CD14-positive monocyte (primary cell): ENCODE measurements at regions not wholly inside any gene's neighbourhood (a gene's known extent, or its start where the extent isn't known, plus 50 kb on each side); places are given as distances from the start of the nearest gene placed in this dataset.
"Not testable (repeated sequence)": the region's sequence is repeated elsewhere in the genome, so short reads cannot be mapped to it uniquely, and the experiment has no call there.

Source experiments
- DNase-seq, 3 donors: peaks; one replicate each; pipeline ENCODE4 v3.0.0-alpha.2; 2011 to 2022
- H2AFZ ChIP-seq: 2 replicates; pipeline ENCODE4 v1.6.0; 2012; ENCODE audit warnings: mild to moderate bottlenecking, low read depth, low read length, inconsistent platforms; ENCODE audit not compliant: insufficient read depth, poor library complexity, severe bottlenecking
- H3K27ac ChIP-seq, 2 donors: 1 replicate in 1 of 2; 2 replicates in 1 of 2; pipeline ENCODE4 v1.5.1; 2012 to 2013; ENCODE audit warnings: low read length in 2 of 2, control low read depth in 1 of 2, inconsistent platforms in 1 of 2, low read depth in 1 of 2, mild to moderate bottlenecking in 1 of 2
- H3K27me3 ChIP-seq, 2 donors: one replicate each; pipeline versions ENCODE4 v1.6.0 to v1.6.1; 2011 to 2013; ENCODE audit warnings: low read length in 2 of 2; ENCODE audit not compliant: control insufficient read depth in 2 of 2, insufficient read depth in 2 of 2
- H3K36me3 ChIP-seq, 2 donors: replicated peaks in 1 of 2; 1 replicate in 1 of 2; 2 replicates in 1 of 2; pipeline versions ENCODE4 v1.5.1 to v1.6.1; 2012 to 2013; ENCODE audit warnings: low read length in 2 of 2, control low read depth in 1 of 2, inconsistent platforms in 1 of 2, mild to moderate bottlenecking in 1 of 2; ENCODE audit not compliant: insufficient read depth in 2 of 2, control insufficient read depth in 1 of 2
- H3K4me1 ChIP-seq, 2 donors: 1 replicate in 1 of 2; 2 replicates in 1 of 2; pipeline versions ENCODE4 v1.5.1 to v1.6.1; 2012 to 2013; ENCODE audit warnings: low read length in 2 of 2, control low read depth in 1 of 2, inconsistent platforms in 1 of 2, mild to moderate bottlenecking in 1 of 2, moderate library complexity in 1 of 2; ENCODE audit not compliant: insufficient read depth in 2 of 2, control insufficient read depth in 1 of 2
- H3K4me2 ChIP-seq: replicated peaks from 2 replicates; pipeline ENCODE3; 2012; ENCODE audit warnings: low read length, moderate library complexity, mild to moderate bottlenecking; ENCODE audit not compliant: poor library complexity, severe bottlenecking; ENCODE audit errors: extremely low read depth
- H3K4me3 ChIP-seq, 3 experiments: fragments of 200-600 bp in 1 of 3; sonication (generic) in 1 of 3; replicated peaks in 1 of 3; 1 replicate in 2 of 3; 2 replicates in 1 of 3; pipeline ENCODE4 v1.5.1; 2011 to 2013; ENCODE audit warnings: low read length in 3 of 3, mild to moderate bottlenecking in 3 of 3, control low read depth in 2 of 3, low read depth in 2 of 3, inconsistent platforms in 1 of 3, moderate library complexity in 1 of 3
- H3K79me2 ChIP-seq: 2 replicates; pipeline ENCODE4 v1.6.0; 2012; ENCODE audit warnings: mild to moderate bottlenecking, control low read depth, inconsistent platforms, low read length, moderate library complexity; ENCODE audit not compliant: insufficient read depth
- H3K9ac ChIP-seq: 2 replicates; pipeline ENCODE4 v1.6.0; 2017; ENCODE audit warnings: low read length, mild to moderate bottlenecking; ENCODE audit not compliant: insufficient read depth, poor library complexity, severe bottlenecking
- H3K9me3 ChIP-seq, 2 donors: replicated peaks in 1 of 2; 1 replicate in 1 of 2; 2 replicates in 1 of 2; pipeline versions ENCODE4 v1.5.1 to v1.6.1; 2012 to 2013; ENCODE audit warnings: low read length in 2 of 2, control low read depth in 1 of 2; ENCODE audit not compliant: control insufficient read depth in 1 of 2, insufficient read depth in 1 of 2
- H4K20me1 ChIP-seq: 2 replicates; pipeline ENCODE4 v1.6.0; 2012; ENCODE audit warnings: mild to moderate bottlenecking, low read length, control low read depth, moderate library complexity; ENCODE audit not compliant: insufficient read depth
- H3K27ac Mint-ChIP-seq, 7 donors: one replicate each; pipeline ENCODE4 v1.8.0; 2020; ENCODE audit warnings: mild to moderate bottlenecking in 7 of 7, mixed read lengths in 7 of 7, moderate library complexity in 6 of 7, inconsistent platforms in 2 of 7
- H3K27me3 Mint-ChIP-seq, 3 donors: one replicate each; pipeline ENCODE4 v1.8.0; 2021 to 2022; ENCODE audit warnings: low read depth in 3 of 3, mild to moderate bottlenecking in 3 of 3, mixed read lengths in 3 of 3, moderate library complexity in 3 of 3, inconsistent platforms in 1 of 3
- H3K36me3 Mint-ChIP-seq, 2 donors: one replicate each; pipeline ENCODE4 v1.8.0; 2020; ENCODE audit warnings: mixed read lengths in 2 of 2, inconsistent platforms in 1 of 2, mild to moderate bottlenecking in 1 of 2
- H3K4me1 Mint-ChIP-seq: one replicate; pipeline ENCODE4 v1.8.0; 2020; ENCODE audit warnings: mild to moderate bottlenecking, mixed read lengths
- H3K4me3 Mint-ChIP-seq, 2 donors: one replicate each; pipeline ENCODE4 v1.8.0; 2020; ENCODE audit warnings: mild to moderate bottlenecking in 2 of 2, mixed read lengths in 2 of 2, moderate library complexity in 1 of 2
- H3K9me3 Mint-ChIP-seq, 7 donors: one replicate each; pipeline ENCODE4 v1.8.0; 2020 to 2022; ENCODE audit warnings: mixed read lengths in 7 of 7, mild to moderate bottlenecking in 6 of 7, moderate library complexity in 6 of 7, inconsistent platforms in 2 of 7
- CTCF ChIP-seq: fragments of 200-600 bp; IDR thresholded peaks from one replicate; pipeline ENCODE4 v1.8.0; 2022; ENCODE audit warnings: antibody characterized with exemption, mild to moderate bottlenecking
- WGBS: methylation state at CpG from one replicate; pipeline ENCODE4 v1.1.5; 2013; ENCODE audit warnings: missing lambda C conversion rate; ENCODE audit not compliant: insufficient coverage; 5-methylcytosine and 5-hydroxymethylcytosine counted together
- intact Hi-C, 2 donors: fragments of 100-400 bp; cut with micrococcal nuclease; formaldehyde crosslinking; loops; one replicate each; pipeline versions ENCODE4 v1.15.0 to v1.15.1; 2023

- WGBS = 88% methylated on average over 1 of the region's 3 CpGs
- Histone ChIP-seq H3K27ac (no peak overlapping the region), H3K27me3 (no peaks in the 10 kb centered on the region), H2AFZ (no peak overlapping the region), H3K9ac (no peak overlapping the region), H4K20me1 (no peaks in the 10 kb centered on the region), H3K4me2 (no peak overlapping the region), H3K36me3 (no peaks in the 10 kb centered on the region), H3K4me1 (no peaks in the 10 kb centered on the region), H3K9me3 (no peaks in the 10 kb centered on the region), H3K4me3 (no peak overlapping the region), H3K79me2 (no peaks in the 10 kb centered on the region)
- Mint-ChIP-seq H3K9me3 (peaks cover 3 to 23% (median 11%) of the 10 kb centered on the region in 7 donors), H3K36me3 (no peaks in the 10 kb centered on the region), H3K4me3 (no peak overlapping the region), H3K27me3 (peaks cover 9 to 17% (median 10%) of the 10 kb centered on the region in 3 donors), H3K27ac (no peak overlapping the region), H3K4me1 (no peaks in the 10 kb centered on the region)
- TF ChIP-seq CTCF = no peak
- no peak for DNase-seq
- intact Hi-C loops = no loop called here
These were observed 94.5 kb upstream of the SYT6 start for GRCh38 chr1:114248162-114248561.

- H3K79me2 ChIP-seq, H3K4me3 Mint-ChIP-seq, H3K36me3 ChIP-seq, intact Hi-C loops, H4K20me1 ChIP-seq, DNase-seq, H3K4me3 ChIP-seq, H3K4me2 ChIP-seq, H3K36me3 Mint-ChIP-seq, H2AFZ ChIP-seq, H3K9ac ChIP-seq, H3K4me1 Mint-ChIP-seq, H3K27ac Mint-ChIP-seq, H3K4me1 ChIP-seq, H3K27ac ChIP-seq, H3K27me3 ChIP-seq: not testable (repeated sequence)
- Mint-ChIP-seq H3K9me3 (peaks cover 17 to 50% (median 30%) of the 10 kb centered on the region in 7 donors), H3K27me3 (peaks cover 12 to 14% (median 14%) of the 10 kb centered on the region in 3 donors)
- WGBS = 95% methylated on average over 31 of the region's 43 CpGs
- peaks cover 0 to 18% of the 10 kb centered on the region in 2 donors for H3K9me3 ChIP-seq
These were observed 89.0 kb upstream of the SYT6 start for GRCh38 chr1:114242531-114243210.
